Heart right ventricle (tissue), 16 donors: ENCODE measurements at regions not wholly inside any gene's neighbourhood (a gene's known extent, or its start where the extent isn't known, plus 50 kb on each side); places are given as distances from the start of the nearest gene placed in this dataset.

Experiments used
- ATAC-seq, 8 donors: fragments of 200-7000 bp; cut with Tn5 transposase; one replicate each; pipeline ENCODE4 v1.9.1; 2020; ENCODE audit warnings: mild to moderate bottlenecking in 8 of 8, moderate library complexity in 8 of 8, moderate number of reproducible peaks in 1 of 8
- DNase-seq, 2 donors: peaks; one replicate each; pipeline ENCODE4 v3.0.0-alpha.2; 2020
- H3K27ac ChIP-seq, 10 donors: fragments of 200-600 bp; sonication (generic) in 2 of 10; one replicate each; pipeline versions ENCODE4 v1.5.0 to v1.8.0; 2020 to 2022; ENCODE audit warnings: mild to moderate bottlenecking in 3 of 10
- H3K27me3 ChIP-seq, 7 donors: fragments of 200-600 bp; one replicate each; pipeline ENCODE4 v1.8.0; 2021 to 2022; ENCODE audit warnings: mild to moderate bottlenecking in 2 of 7
- H3K36me3 ChIP-seq, 9 donors: fragments of 200-600 bp; sonication (generic) in 1 of 9; one replicate each; pipeline versions ENCODE4 v1.5.0 to v1.8.0; 2020 to 2022; ENCODE audit warnings: mild to moderate bottlenecking in 2 of 9
- H3K4me1 ChIP-seq, 9 donors: fragments of 200-600 bp; sonication (generic) in 1 of 9; one replicate each; pipeline versions ENCODE4 v1.5.0 to v1.8.0; 2020 to 2022; ENCODE audit warnings: mild to moderate bottlenecking in 4 of 9
- H3K4me3 ChIP-seq, 10 donors: fragments of 200-600 bp; sonication (generic) in 2 of 10; one replicate each; pipeline versions ENCODE4 v1.5.0 to v1.8.0; 2020 to 2022; ENCODE audit warnings: mild to moderate bottlenecking in 7 of 10, moderate library complexity in 2 of 10
- H3K9me3 ChIP-seq, 11 donors: fragments of 200-600 bp in 10 of 11; sonication (generic) in 2 of 11; one replicate each; pipeline versions ENCODE4 v1.5.0 to v1.8.0; 2013 to 2022; ENCODE audit warnings: mild to moderate bottlenecking in 2 of 11, control low read depth in 1 of 11, moderate library complexity in 1 of 11
- WGBS, 2 donors: extraction: QIAGEN DNeasy Blood & Tissue Kit; methylation state at CpG; one replicate each; pipeline ENCODE4 v1.1.7; 2013; ENCODE audit warnings: inconsistent platforms in 1 of 2; 5-methylcytosine and 5-hydroxymethylcytosine counted together
- intact Hi-C, 10 donors: fragments of 100-400 bp; cut with DNase I; formaldehyde crosslinking; loops; one replicate each; pipeline versions ENCODE4 v1.11.1 to v1.14.2; 2022
- TF ChIP-seq, protein P1 (sequence below), 9 donors: fragments of 200-600 bp; sonication (generic) in 2 of 9; IDR thresholded peaks; one replicate each; pipeline versions ENCODE4 v1.5.0 to v1.8.0; 2021 to 2022; ENCODE audit warnings: antibody characterized with exemption in 9 of 9, mild to moderate bottlenecking in 5 of 9, moderate library complexity in 1 of 9
- donor health status: Arrhythmogenic right ventricular cardiomyopathy.
- donor health status: ischemic (EF 13 %, LVEDD 7.1; RV severe dilation, severe dysfunction).
- donor health status: healthy with polysubstance abuse.
- donor health status: DM: no; HTN: yes; CAD: no.
- donor health status: DM: no; HTN: no; CAD: no.
- donor health status: ischemic (EF 25% LVEDD 6.9; RV normal size, moderate dysfunction).
- donor health status: ischemic (EF 25% LVEDD 5.7; RV mildly dilated, moderate dysfunction).
- donor health status: healthy.
- donor health status: DM: yes; HTN: yes; CAD: no.
- donor health status: Ischemic cardiomyopathy.
- donor health status: ischemic (EF 35%, LVEDD 5.7; RV mildly dilated, moderate dysfunction).
- donor health status: nonischemic (EF 11% LVEDD 7.7; RV severe dilation, severe dysfunction).
- donor health status: DM: yes; HTN: yes; CAD: no.
- donor health status: PGD.
- donor health status: ischemic (EF 29% LVEDD 5.4; RV normal size, mild dysfunction).
- donor health status: nonischemic (EF 23%, LVEDD 6.1; RV moderate dilation, normal function).

DNA sequence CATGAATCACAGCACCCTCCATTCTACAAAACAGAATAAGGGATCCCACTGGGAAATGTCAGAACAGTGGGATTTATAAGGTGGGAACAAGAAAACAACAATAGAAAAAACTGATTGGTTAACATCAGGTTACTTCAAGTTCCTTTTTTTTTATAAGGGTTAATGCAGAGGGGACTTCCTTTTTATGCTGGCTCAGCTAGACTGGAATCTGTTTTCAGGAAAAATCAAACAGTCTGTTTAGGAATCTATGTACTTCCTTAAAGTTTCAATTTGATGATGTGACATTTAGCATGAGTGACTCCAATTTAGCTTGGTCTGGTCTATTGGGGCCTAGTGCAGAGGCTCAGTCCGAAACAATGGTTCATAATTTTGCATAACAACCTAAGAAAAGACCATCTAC is 192.9 kb downstream of the ADGRA3 start:
- Histone ChIP-seq H3K4me1 (peaks cover 0 to 3% (median 0%) of the 10 kb centered on the region in 9 donors), H3K36me3 (no peaks in the 10 kb centered on the region), H3K27ac (no peak overlapping the region), H3K9me3 (no peaks in the 10 kb centered on the region), H3K4me3 (no peak overlapping the region), H3K27me3 (no peaks in the 10 kb centered on the region)
- DNase-seq, result no peak
- intact Hi-C loops, result no loop called here
- ATAC-seq, result no peak
- TF ChIP-seq, protein P1, sequence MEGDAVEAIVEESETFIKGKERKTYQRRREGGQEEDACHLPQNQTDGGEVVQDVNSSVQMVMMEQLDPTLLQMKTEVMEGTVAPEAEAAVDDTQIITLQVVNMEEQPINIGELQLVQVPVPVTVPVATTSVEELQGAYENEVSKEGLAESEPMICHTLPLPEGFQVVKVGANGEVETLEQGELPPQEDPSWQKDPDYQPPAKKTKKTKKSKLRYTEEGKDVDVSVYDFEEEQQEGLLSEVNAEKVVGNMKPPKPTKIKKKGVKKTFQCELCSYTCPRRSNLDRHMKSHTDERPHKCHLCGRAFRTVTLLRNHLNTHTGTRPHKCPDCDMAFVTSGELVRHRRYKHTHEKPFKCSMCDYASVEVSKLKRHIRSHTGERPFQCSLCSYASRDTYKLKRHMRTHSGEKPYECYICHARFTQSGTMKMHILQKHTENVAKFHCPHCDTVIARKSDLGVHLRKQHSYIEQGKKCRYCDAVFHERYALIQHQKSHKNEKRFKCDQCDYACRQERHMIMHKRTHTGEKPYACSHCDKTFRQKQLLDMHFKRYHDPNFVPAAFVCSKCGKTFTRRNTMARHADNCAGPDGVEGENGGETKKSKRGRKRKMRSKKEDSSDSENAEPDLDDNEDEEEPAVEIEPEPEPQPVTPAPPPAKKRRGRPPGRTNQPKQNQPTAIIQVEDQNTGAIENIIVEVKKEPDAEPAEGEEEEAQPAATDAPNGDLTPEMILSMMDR (IDR thresholded peaks at IDR 0.05), result no peak
- 0 to 31% methylated on average over 1 of the region's 1 CpG for WGBS, 2 donors

DNA sequence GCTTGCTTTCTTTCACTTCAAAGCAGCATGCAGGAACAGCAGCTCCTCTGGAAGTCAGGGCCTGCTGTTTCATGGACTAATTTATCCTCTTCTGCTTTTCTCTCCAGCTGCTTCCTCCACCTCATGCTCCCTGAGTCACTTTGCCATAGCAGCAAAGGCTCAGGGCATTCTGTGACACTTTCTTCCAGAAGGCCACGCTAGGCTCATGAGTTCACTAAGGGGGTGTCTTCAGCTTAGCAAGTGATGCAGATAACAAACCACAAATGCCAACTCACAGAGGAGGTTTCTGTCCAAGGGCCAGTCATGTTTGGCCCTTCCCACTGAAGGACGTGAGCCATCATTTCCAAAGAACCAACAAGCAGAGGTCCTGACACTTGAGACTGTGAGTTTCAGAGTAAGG is 200.2 kb downstream of the ADGRA3 start:
- ATAC-seq, result no peak
- H3K27me3 ChIP-seq, result no peaks in the 10 kb centered on the region
- H3K27ac ChIP-seq, result no peak overlapping the region
- no peak overlapping the region for H3K4me3 ChIP-seq
- H3K4me1 ChIP-seq, result no peaks in the 10 kb centered on the region
- H3K9me3 ChIP-seq, result no peaks in the 10 kb centered on the region
- TF ChIP-seq, protein P1 (IDR thresholded peaks at IDR 0.05), result no peak
- no peak for DNase-seq
- intact Hi-C loops, result no loop called here
- H3K36me3 ChIP-seq, result no peaks in the 10 kb centered on the region
- WGBS, 2 donors, result 64 to 66% methylated on average over 2 of the region's 2 CpGs

DNA sequence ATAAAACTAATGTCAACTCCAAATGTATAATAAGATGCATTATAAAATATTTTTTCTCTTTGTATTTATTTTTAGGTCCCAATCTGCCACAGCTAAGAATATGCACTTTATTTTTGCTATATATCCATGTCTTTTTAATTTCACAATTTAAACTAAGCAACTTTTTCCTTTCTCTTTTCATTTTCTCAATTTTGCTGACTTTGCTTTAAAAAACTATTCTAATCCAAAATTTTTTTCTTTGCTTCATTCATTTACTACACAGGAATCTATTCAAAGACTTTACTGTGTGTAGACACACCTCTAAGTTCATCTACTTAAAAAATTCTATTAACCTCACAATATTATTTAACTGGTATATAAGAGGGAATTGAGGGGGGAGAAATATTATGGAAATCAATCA is 201.9 kb downstream of the ADGRA3 start:
- ATAC-seq, result no peak
- Histone ChIP-seq H3K36me3 (no peaks in the 10 kb centered on the region), H3K9me3 (no peaks in the 10 kb centered on the region), H3K27ac (no peak overlapping the region), H3K4me3 (no peak overlapping the region), H3K27me3 (no peaks in the 10 kb centered on the region), H3K4me1 (no peaks in the 10 kb centered on the region)
- no peak for DNase-seq
- TF ChIP-seq, protein P1 (IDR thresholded peaks at IDR 0.05), result no peak
- intact Hi-C loops, result no loop called here

DNA sequence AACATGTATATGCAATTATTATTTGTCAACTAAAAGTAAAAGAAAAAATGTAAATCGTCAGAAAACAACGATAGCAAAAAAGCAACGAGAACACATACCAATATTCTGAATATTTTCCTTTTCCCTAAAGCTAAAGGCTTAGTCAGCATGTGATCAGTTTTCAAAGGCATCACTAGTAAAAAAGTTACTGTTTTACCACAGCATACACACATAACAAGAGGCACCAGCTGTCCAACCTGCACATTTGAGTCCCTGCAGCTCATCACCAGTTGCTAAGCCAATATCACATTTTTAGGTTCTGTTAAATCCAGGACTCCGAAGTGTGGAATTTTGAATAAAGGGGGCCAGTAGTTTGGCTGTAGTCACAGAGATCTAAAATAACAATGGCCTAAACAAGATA is 203.8 kb downstream of the ADGRA3 start:
- Histone ChIP-seq H3K27me3 (no peaks in the 10 kb centered on the region), H3K4me1 (no peaks in the 10 kb centered on the region), H3K4me3 (no peak overlapping the region), H3K36me3 (no peaks in the 10 kb centered on the region), H3K9me3 (no peaks in the 10 kb centered on the region), H3K27ac (no peak overlapping the region)
- intact Hi-C loops, result no loop called here
- ATAC-seq (no peak), DNase-seq (no peak)
- 90 to 91% methylated on average over 4 of the region's 4 CpGs for WGBS, 2 donors
- TF ChIP-seq, protein P1 (IDR thresholded peaks at IDR 0.05), result no peak

DNA sequence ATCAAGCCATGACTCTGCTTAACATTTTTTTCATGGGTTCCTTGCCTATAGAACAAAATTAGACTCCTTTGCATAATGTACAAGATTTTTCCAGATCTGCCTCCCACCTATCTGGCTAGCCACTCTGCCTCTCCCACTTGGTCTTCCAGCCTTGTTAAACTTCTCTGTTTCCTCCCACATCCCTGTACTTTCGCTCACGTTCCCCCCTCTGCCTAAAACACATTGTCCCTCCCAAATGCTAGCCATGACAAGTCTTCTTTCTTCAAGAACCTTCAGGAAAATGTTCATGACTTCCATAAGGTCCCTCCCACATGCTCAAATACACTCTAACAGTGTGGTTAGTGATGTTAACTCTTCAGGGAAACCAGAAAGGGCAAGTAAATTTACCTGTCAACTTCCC is 214.6 kb downstream of the ADGRA3 start:
- H3K36me3 ChIP-seq, result no peaks in the 10 kb centered on the region
- H3K4me3 ChIP-seq, result no peak overlapping the region
- H3K9me3 ChIP-seq, result peaks cover 0 to 26% (median 0%) of the 10 kb centered on the region in 11 donors
- WGBS, 2 donors, result 75 to 90% methylated on average over 2 of the region's 2 CpGs
- TF ChIP-seq, protein P1 (IDR thresholded peaks at IDR 0.05), result no peak
- intact Hi-C loops, result no loop called here
- DNase-seq, result no peak
- ATAC-seq, result no peak
- peaks cover 0 to 3% (median 0%) of the 10 kb centered on the region in 7 donors for H3K27me3 ChIP-seq
- no peaks in the 10 kb centered on the region for H3K4me1 ChIP-seq
- no peak overlapping the region for H3K27ac ChIP-seq
